Brain microvascular endothelial cell (primary cell): ENCODE measurements at regions not wholly inside any gene's neighbourhood (a gene's known extent, or its start where the extent isn't known, plus 50 kb on each side); places are given as distances from the start of the nearest gene placed in this dataset.

Experiments
- DNase-seq: peaks from one replicate; pipeline ENCODE4 v3.0.0-alpha.2; 2020
- H3K27ac ChIP-seq: fragments of 250-450 bp; sonication (Bioruptor Pico); 2 replicates; pipeline ENCODE4 v1.5.1; 2020; ENCODE audit warnings: mild to moderate bottlenecking, moderate library complexity
- H3K27me3 ChIP-seq: fragments of 250-450 bp; sonication (Bioruptor Pico); replicated peaks from 2 replicates; pipeline ENCODE4 v1.5.1; 2020; ENCODE audit warnings: mild to moderate bottlenecking
- H3K36me3 ChIP-seq: fragments of 250-450 bp; sonication (Bioruptor Pico); replicated peaks from 2 replicates; pipeline ENCODE4 v1.5.1; 2020; ENCODE audit warnings: mild to moderate bottlenecking
- H3K4me3 ChIP-seq: 2 replicates; pipeline ENCODE4 v1.5.1; 2011; ENCODE audit warnings: low read depth, mild to moderate bottlenecking, control low read depth, low read length, moderate library complexity
- in situ Hi-C: cut with HindIII; loops from 2 replicates; pipeline ENCODE4 v1.10.0; 2017; ENCODE audit warnings: low sequenced_read_pairs, low pct_ligation_motif_present
- TF ChIP-seq, protein P1 (sequence below): IDR thresholded peaks from 2 replicates; pipeline ENCODE4 v1.5.1; 2011; ENCODE audit warnings: low read depth, mild to moderate bottlenecking, moderate library complexity, low read length, control low read depth, inconsistent platforms; ENCODE audit errors: missing control alignments

DNA sequence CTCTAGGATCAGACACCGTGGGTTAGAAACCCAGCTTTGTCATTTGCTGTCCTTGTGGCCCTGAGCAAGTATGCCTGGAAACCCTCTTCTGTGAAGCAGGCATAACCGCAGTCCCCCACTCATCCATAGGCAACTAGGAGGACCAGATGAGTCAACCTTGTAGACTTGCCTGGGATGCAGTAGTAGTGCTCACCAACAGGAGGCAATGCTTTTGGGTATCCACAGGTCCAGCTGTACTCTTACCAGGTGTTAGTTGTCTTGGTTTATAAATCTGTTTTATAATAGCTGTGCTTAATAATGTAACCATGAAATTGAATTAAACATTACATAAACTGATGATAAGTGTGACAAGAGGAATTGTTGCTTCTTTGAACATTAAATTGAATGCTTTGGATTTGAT is 389.3 kb downstream of the IL20RB start:
- Histone ChIP-seq H3K27me3 (no peaks in the 10 kb centered on the region), H3K27ac (no peak overlapping the region), H3K4me3 (no peak overlapping the region), H3K36me3 (no peaks in the 10 kb centered on the region)
- in situ Hi-C loops, result no loop called here
- TF ChIP-seq, protein P1, sequence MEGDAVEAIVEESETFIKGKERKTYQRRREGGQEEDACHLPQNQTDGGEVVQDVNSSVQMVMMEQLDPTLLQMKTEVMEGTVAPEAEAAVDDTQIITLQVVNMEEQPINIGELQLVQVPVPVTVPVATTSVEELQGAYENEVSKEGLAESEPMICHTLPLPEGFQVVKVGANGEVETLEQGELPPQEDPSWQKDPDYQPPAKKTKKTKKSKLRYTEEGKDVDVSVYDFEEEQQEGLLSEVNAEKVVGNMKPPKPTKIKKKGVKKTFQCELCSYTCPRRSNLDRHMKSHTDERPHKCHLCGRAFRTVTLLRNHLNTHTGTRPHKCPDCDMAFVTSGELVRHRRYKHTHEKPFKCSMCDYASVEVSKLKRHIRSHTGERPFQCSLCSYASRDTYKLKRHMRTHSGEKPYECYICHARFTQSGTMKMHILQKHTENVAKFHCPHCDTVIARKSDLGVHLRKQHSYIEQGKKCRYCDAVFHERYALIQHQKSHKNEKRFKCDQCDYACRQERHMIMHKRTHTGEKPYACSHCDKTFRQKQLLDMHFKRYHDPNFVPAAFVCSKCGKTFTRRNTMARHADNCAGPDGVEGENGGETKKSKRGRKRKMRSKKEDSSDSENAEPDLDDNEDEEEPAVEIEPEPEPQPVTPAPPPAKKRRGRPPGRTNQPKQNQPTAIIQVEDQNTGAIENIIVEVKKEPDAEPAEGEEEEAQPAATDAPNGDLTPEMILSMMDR, result no peak
- no peak for DNase-seq

DNA sequence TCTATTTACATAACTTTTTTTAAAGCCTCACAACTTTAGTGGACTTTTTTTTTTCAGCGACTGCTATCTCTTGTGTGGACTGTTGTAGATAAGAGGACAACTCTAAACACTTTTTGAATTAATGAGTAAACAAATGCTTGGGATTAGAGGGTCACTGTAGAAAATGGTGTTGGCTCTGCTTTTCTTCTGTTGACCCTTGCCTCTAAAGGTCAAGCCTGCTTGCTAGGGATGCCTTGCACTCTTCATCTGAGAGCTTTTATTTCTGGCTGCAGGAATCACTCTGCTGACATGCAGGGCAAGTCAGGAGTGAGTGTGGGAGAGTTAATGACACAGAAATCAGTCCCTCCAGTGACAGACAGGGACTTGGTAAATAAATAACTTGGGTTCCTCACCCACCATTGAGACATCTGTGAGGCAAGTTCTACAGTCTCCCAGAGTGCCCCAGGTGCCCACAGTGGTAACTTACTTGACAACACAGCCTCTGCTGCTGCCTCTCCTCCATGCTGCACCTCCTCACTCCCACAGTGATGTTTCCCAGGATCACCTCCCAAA is 390.1 kb downstream of the IL20RB start:
- no peak overlapping the region for H3K4me3 ChIP-seq
- no peaks in the 10 kb centered on the region for H3K27me3 ChIP-seq
- DNase-seq, result no peak
- no peak overlapping the region for H3K27ac ChIP-seq
- in situ Hi-C loops, result no loop called here
- H3K36me3 ChIP-seq, result no peaks in the 10 kb centered on the region
- TF ChIP-seq, protein P1, result no peak

DNA sequence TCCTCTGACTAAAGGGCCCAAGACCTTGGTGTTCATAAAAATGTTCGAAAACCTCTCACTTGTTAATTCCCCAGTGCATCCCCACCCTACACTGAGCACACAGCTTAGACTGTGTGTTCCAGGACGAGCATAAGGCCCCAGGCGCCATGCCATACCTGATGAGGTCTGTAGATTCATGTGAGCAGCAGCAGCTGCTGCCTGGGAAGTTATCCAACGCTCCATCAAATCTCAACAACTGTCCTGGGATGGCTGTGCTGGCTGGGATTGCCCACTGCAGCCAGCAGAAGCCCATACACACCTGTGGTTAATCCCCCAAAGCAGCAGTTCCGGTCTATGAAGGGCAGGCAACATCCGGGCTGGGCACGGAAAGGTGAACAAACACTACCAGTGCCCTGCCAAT is 391.2 kb downstream of the IL20RB start:
- no peaks in the 10 kb centered on the region for H3K36me3 ChIP-seq
- H3K27ac ChIP-seq, result no peak overlapping the region
- in situ Hi-C loops, result no loop called here
- TF ChIP-seq, protein P1, result no peak
- DNase-seq, result no peak
- no peak overlapping the region for H3K4me3 ChIP-seq
- no peaks in the 10 kb centered on the region for H3K27me3 ChIP-seq

DNA sequence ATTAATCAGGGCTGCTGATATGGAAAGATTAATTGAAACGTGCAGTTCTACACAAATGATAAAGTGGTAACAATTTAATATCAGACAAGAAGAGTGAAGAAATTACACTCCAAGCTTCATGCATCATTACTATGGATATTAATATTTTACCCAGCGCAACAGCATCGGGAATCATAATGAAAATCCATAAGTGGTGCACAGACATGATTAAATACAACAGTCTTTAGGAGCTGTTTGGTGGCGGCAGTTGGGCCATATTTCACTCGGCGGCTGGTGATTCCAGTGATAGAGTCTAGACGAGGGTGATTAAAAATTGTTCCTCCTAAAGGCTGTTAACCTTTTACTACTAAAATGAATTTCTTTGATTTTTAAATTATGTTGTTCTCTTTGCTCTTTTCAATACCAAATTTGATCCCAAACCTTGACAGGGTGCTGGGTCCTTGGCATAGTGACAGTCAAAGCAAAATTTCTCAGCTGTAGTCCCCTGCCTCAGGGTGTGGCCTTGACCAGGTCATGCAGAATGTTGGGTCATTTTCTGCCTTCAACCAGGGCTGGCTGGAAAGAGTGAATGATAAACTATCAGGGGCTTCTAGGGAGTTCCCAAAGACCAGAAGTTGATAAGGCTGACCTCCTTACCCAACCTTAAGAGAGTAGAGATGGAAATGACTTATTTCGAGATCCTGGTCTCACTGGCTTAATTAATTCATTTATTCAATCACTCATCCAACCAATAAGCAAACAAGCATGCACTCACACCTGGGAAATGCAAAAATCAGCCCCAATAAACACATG is 392.0 kb downstream of the IL20RB start:
- in situ Hi-C loops, result no loop called here
- no peak for DNase-seq
- no peaks in the 10 kb centered on the region for H3K36me3 ChIP-seq
- TF ChIP-seq, protein P1, result no peak
- no peak overlapping the region for H3K27ac ChIP-seq
- H3K4me3 ChIP-seq, result no peak overlapping the region
- H3K27me3 ChIP-seq, result no peaks in the 10 kb centered on the region

DNA sequence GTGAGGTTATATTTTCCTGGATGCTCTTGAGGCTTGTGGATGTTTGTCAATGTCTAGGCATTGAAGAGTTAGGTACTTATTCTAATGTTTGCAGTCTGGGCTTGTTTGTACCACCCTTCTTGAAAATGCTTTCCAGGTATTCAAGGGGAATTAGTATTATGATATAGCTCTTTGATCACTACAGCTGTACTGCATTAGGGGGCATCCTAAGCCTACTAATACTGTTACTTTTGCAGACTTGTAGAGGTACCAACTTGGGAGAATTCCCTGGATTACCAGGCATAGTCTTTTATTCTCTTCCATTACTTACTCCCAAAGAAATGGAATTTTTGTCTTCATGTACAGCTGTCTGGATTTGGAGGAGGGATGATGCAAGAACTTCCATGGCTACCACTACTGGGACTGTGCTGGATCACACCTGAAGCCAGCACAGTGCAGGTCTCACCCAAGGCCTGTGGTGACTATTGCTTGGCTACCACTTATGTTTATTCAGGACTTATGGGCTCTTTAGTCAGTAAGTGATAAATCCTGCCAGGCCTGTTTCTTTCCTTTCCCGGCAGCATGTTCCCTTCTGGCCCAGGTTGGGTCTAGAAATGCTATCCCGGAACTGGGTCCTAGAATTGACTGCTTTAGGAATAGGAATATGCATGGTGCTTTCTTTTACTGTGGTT is 402.9 kb downstream of the IL20RB start:
- H3K27ac ChIP-seq, result no peak overlapping the region
- in situ Hi-C loops, result no loop called here

More for the DNA sequence above, 402.9 kb downstream of the IL20RB start:
- H3K27me3 ChIP-seq, result no peaks in the 10 kb centered on the region
- H3K36me3 ChIP-seq, result no peaks in the 10 kb centered on the region
- no peak overlapping the region for H3K4me3 ChIP-seq
- DNase-seq, result no peak
- TF ChIP-seq, protein P1, result no peak
